ENCODE measurements at regions not wholly inside any gene's neighbourhood (a gene's known extent, or its start where the extent isn't known, plus 50 kb on each side); places are given as distances from the start of the nearest gene placed in this dataset.
A peak's percentile ranks its signal among the peaks of the same experiment; 100 is the strongest.

- ChIA-PET CTCF (no interaction called here), POLR2A (no interaction called here)
- no peaks in the 10 kb centered on the region for H3K36me3 ChIP-seq (ENCODE audit: control insufficient read depth, insufficient read depth, low read length)
- H3K27me3 ChIP-seq (ENCODE audit: control insufficient read depth, insufficient read depth, low read length): no peaks in the 10 kb centered on the region
- H3K4me3 ChIP-seq (ENCODE audit: low read depth, low read length): no peak overlapping the region
- no peak for DNase-seq (ENCODE audit: low read depth)
- TF ChIP-seq CTCF (IDR thresholded peaks at IDR 0.05; ENCODE audit: insufficient read depth, low read depth, low read length): no peak
These were observed 335.9 kb upstream of the SLCO3A1 start for GRCh38 chr15:91517491-91518200.

GRCh38 chr15:91520850-91521249 is 332.7 kb upstream of the SLCO3A1 start:
- H3K36me3 ChIP-seq (ENCODE audit: control insufficient read depth, insufficient read depth, low read length): no peaks in the 10 kb centered on the region
- H3K4me3 ChIP-seq (ENCODE audit: low read depth, low read length): no peak overlapping the region
- ChIA-PET CTCF (no interaction called here), POLR2A (no interaction called here)
- DNase-seq (ENCODE audit: low read depth): no peak
- H3K27me3 ChIP-seq (ENCODE audit: control insufficient read depth, insufficient read depth, low read length): no peaks in the 10 kb centered on the region
- TF ChIP-seq CTCF (IDR thresholded peaks at IDR 0.05; ENCODE audit: insufficient read depth, low read depth, low read length): no peak

GRCh38 chr15:91521548-91521947 is 332.0 kb upstream of the SLCO3A1 start:
- H3K4me3 ChIP-seq (ENCODE audit: low read depth, low read length): no peak overlapping the region
- no peaks in the 10 kb centered on the region for H3K36me3 ChIP-seq (ENCODE audit: control insufficient read depth, insufficient read depth, low read length)
- ChIA-PET POLR2A (no interaction called here), CTCF (interaction anchor here (1.0 kb wide), 1 partner anchor 14 kb away, joined by 3 read pairs; no protein-coding TSS in a partner anchor)
- H3K27me3 ChIP-seq (ENCODE audit: control insufficient read depth, insufficient read depth, low read length): no peaks in the 10 kb centered on the region
- DNase-seq (ENCODE audit: low read depth): no peak
- no peak for TF ChIP-seq CTCF (IDR thresholded peaks at IDR 0.05; ENCODE audit: insufficient read depth, low read depth, low read length)

GRCh38 chr15:91521996-91522395 is 331.5 kb upstream of the SLCO3A1 start:
- Histone ChIP-seq H3K4me3 (ENCODE audit: low read depth, low read length) (no peak overlapping the region), H3K27me3 (ENCODE audit: control insufficient read depth, insufficient read depth, low read length) (no peaks in the 10 kb centered on the region), H3K36me3 (ENCODE audit: control insufficient read depth, insufficient read depth, low read length) (no peaks in the 10 kb centered on the region)
- ChIA-PET CTCF (interaction anchor here (1.0 kb wide), 1 partner anchor 13 kb away, joined by 3 read pairs; no protein-coding TSS in a partner anchor), POLR2A (no interaction called here)
- DNase-seq (ENCODE audit: low read depth): no peak
- TF ChIP-seq CTCF (IDR thresholded peaks at IDR 0.05; ENCODE audit: insufficient read depth, low read depth, low read length): no peak

GRCh38 chr15:91522605-91523332 is 330.7 kb upstream of the SLCO3A1 start:
- ChIA-PET POLR2A (no interaction called here), CTCF (no interaction called here)
- no peaks in the 10 kb centered on the region for H3K27me3 ChIP-seq (ENCODE audit: control insufficient read depth, insufficient read depth, low read length)
- DNase-seq (ENCODE audit: low read depth): no peak
- TF ChIP-seq CTCF (IDR thresholded peaks at IDR 0.05; ENCODE audit: insufficient read depth, low read depth, low read length): peak; percentile 41
- no peak overlapping the region for H3K4me3 ChIP-seq (ENCODE audit: low read depth, low read length)
- H3K36me3 ChIP-seq (ENCODE audit: control insufficient read depth, insufficient read depth, low read length): no peaks in the 10 kb centered on the region
